Lung microvascular endothelial cell (primary cell): ENCODE measurements at regions not wholly inside any gene's neighbourhood (a gene's known extent, or its start where the extent isn't known, plus 50 kb on each side); places are given as distances from the start of the nearest gene placed in this dataset.
"Not testable (repeated sequence)": the region's sequence is repeated elsewhere in the genome, so short reads cannot be mapped to it uniquely, and the experiment has no call there.

Source experiments
- DNase-seq, 2 donors: peaks; one replicate each; pipeline versions ENCODE4 v3.0.0 to v3.0.0-alpha.2; 2010; ENCODE audit warnings: low read depth in 2 of 2

- DNase-seq = no peak
These were observed 250.9 kb downstream of the ANKRD60 start for GRCh38 chr20:57977569-57977968.

- DNase-seq = no peak
These were observed 251.3 kb downstream of the ANKRD60 start for GRCh38 chr20:57977141-57977540.

- DNase-seq = no peak
These were observed 253.6 kb downstream of the ANKRD60 start for GRCh38 chr20:57974863-57975262.

- DNase-seq = no peak
These were observed 254.6 kb downstream of the ANKRD60 start for GRCh38 chr20:57973886-57974285.

- not testable (repeated sequence) for DNase-seq
These were observed 256.9 kb downstream of the ANKRD60 start for GRCh38 chr20:57971583-57971982.

- no peak for DNase-seq
These were observed 257.6 kb downstream of the ANKRD60 start for GRCh38 chr20:57970856-57971255.

GRCh38 chr20:57970116-57970515, 258.3 kb downstream of the ANKRD60 start:
- no peak for DNase-seq

- DNase-seq = no peak
These were observed 258.3 kb upstream of the PMEPA1 start for GRCh38 chr20:57968120-57968519.

- DNase-seq = no peak
These were observed 257.5 kb upstream of the PMEPA1 start for GRCh38 chr20:57967364-57967763.

GRCh38 chr20:57966620-57967019, 256.8 kb upstream of the PMEPA1 start:
- DNase-seq = no peak

GRCh38 chr20:57965441-57965840, 255.6 kb upstream of the PMEPA1 start:
- no peak for DNase-seq

GRCh38 chr20:57964011-57964862, 254.4 kb upstream of the PMEPA1 start:
- DNase-seq = no peak

GRCh38 chr20:57960803-57961575, 251.2 kb upstream of the PMEPA1 start:
- no peak for DNase-seq

GRCh38 chr20:57959589-57959988, 249.8 kb upstream of the PMEPA1 start:
- no peak for DNase-seq

- DNase-seq = no peak
These were observed 249.2 kb upstream of the PMEPA1 start for GRCh38 chr20:57959018-57959417.

- no peak for DNase-seq
These were observed 248.2 kb upstream of the PMEPA1 start for GRCh38 chr20:57958050-57958420.

- DNase-seq = no peak
These were observed 247.7 kb upstream of the PMEPA1 start for GRCh38 chr20:57957411-57958049.

- DNase-seq = no peak
These were observed 243.8 kb upstream of the PMEPA1 start for GRCh38 chr20:57953638-57954037.

- DNase-seq = no peak
These were observed 242.3 kb upstream of the PMEPA1 start for GRCh38 chr20:57952136-57952535.

GRCh38 chr20:57951549-57951948, 241.7 kb upstream of the PMEPA1 start:
- DNase-seq = no peak

GRCh38 chr20:57950764-57951485, 241.1 kb upstream of the PMEPA1 start:
- DNase-seq = no peak
